ENCODE measurements at regions not wholly inside any gene's neighbourhood (a gene's known extent, or its start where the extent isn't known, plus 50 kb on each side); places are given as distances from the start of the nearest gene placed in this dataset.

- DNase-seq: peak; percentile 30
Observed at GRCh38 chr6:170080169-170080827, 210.6 kb downstream of the DLL1 start.

- DNase-seq: peak; percentile 24
Observed at GRCh38 chr6:170076466-170077165, 214.3 kb downstream of the DLL1 start.

GRCh38 chr6:170075659-170076223 lies 215.1 kb downstream of the DLL1 start:
- DNase-seq: peak; percentile 37

- peak; percentile 28 for DNase-seq
Observed at GRCh38 chr6:170074907-170075306, 216.0 kb downstream of the DLL1 start.

- peak; percentile 9 for DNase-seq
Observed at GRCh38 chr6:170074435-170074834, 216.4 kb downstream of the DLL1 start.

GRCh38 chr6:170073846-170074245 lies 217.0 kb downstream of the DLL1 start:
- peak; percentile 24 for DNase-seq

GRCh38 chr6:170072246-170072645 lies 218.6 kb downstream of the DLL1 start:
- peak; percentile 7 for DNase-seq

GRCh38 chr6:170069611-170070010 lies 221.3 kb downstream of the DLL1 start:
- DNase-seq: no peak

GRCh38 chr6:170068496-170068895 lies 222.4 kb downstream of the DLL1 start:
- DNase-seq: peak; percentile 18

GRCh38 chr6:170067923-170068360 lies 222.9 kb downstream of the DLL1 start:
- DNase-seq: no peak

- peak; percentile 52 for DNase-seq
Observed at GRCh38 chr6:170067181-170067641, 223.7 kb downstream of the DLL1 start.

- no peak for DNase-seq
Observed at GRCh38 chr6:170066679-170067078, 224.2 kb downstream of the DLL1 start.

GRCh38 chr6:170063851-170064602 lies 226.9 kb downstream of the DLL1 start:
- peak; percentile 47 for DNase-seq

GRCh38 chr6:170063431-170063830 lies 227.4 kb downstream of the DLL1 start:
- peak; percentile 35 for DNase-seq

GRCh38 chr6:170062915-170063241 lies 228.0 kb downstream of the DLL1 start:
- no peak for DNase-seq

- DNase-seq: peak; percentile 41
Observed at GRCh38 chr6:170062209-170062914, 228.5 kb downstream of the DLL1 start.

- peak; percentile 27 for DNase-seq
Observed at GRCh38 chr6:170058878-170059485, 231.9 kb downstream of the DLL1 start.

- DNase-seq: peak; percentile 32
Observed at GRCh38 chr6:170057961-170058877, 232.7 kb downstream of the DLL1 start.

GRCh38 chr6:170057034-170057734 lies 233.7 kb downstream of the DLL1 start:
- DNase-seq: peak; percentile 32

- peak; percentile 35 for DNase-seq
Observed at GRCh38 chr6:170056278-170056711, 234.6 kb downstream of the DLL1 start.
